ENCODE measurements at regions not wholly inside any gene's neighbourhood (a gene's known extent, or its start where the extent isn't known, plus 50 kb on each side); places are given as distances from the start of the nearest gene placed in this dataset.

DNA sequence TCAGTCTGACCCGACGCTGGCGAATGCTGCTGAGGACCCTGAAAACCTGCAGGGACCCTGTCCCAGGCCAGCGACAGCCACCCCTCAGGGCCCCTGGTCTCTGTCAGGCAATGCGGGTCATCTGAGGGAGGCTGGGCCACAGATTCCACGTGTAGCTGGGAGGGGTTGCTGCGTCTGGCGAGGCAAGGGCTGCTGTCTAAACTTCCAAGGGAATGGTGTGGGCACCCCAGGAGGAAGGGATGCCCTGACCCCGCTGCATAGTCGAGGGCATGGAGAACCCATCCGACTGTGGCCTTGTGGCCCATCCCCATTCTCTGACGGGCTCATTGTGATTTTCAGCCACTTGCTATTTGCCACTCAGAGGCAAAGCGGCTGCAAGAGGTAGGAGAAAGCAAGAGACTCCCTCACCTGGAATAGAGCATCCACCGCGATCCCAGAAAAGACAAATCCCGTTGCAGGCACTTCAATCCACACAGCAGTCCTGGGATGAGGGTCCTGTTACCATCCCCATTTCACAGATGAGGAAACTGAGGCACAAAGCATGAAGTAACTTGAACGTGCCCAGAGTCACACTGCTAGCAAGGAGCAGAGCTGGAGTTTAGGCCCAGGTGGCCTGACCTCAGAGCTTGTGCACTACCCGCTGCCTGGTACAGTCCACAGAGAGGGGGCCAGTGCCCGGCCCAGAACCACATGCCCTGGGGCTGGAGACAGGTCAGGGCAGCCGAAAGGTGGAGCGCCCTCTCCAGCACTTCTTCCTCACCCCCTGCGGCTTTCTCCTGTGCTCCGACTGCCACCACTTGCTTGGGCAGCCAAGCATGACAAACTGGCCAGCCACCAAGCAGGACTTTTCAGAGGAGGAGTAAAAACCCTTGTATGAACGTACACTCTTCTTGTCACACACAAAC is 163.8 kb upstream of the KLF14 start:
- no peak for DNase-seq

DNA sequence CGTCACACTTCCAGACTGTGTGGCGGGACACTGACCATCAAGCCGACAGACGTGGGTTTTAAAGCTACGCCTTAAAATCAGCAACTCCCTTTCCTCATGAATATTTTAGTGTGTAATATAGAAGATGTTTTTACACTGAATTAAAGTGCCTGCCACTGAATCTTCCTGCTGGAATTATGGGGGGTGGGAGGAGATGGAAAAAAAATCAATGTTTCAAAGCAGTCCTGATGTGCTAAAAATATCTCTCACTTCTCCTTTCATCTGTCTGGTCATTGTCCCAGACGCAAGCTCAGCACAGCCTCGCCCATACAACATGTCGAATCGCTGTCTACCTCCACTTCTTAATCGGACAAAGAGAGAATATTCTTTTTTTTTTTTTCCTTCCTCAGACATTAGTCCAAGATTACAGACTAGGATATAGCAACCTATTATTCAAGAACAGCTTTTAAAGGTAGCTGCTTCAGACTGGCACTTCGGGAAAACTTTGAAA is 165.1 kb upstream of the KLF14 start:
- no peak for DNase-seq

DNA sequence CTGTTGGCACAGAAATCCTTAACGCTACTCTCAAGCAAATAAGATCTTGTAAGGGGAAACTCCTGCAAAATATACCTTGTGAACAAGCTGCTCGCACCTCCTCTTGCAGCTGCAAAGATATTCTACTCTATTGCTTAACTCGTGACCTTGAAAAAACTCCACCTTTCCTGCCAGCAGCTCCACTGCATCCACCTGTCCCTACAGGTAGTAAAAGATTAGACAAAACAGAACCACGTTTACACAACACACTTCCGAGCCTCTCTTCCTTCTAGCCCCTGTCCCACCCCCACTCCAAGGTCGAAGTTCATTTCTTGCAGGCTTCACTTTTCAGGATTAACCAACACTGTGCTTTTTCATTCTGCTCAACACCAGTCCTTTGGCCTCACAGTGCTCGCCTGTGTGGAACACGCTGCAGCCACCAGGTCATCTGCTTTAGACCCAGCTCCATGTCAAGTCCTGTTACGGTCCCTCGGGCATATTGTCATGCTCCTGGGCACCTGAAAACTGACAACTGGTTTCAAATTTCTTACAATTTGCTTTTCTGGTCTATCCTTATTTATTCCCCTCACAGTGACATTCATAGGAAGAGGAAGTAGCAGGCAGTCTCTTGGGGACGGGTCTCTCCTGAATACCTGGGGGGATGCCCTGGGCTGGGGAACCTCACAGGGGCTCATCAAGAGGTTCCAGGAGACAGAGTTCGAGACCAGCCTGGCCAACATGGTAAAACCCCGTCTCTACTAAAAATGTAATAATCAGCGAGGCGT is 165.8 kb upstream of the KLF14 start:
- DNase-seq: no peak

DNA sequence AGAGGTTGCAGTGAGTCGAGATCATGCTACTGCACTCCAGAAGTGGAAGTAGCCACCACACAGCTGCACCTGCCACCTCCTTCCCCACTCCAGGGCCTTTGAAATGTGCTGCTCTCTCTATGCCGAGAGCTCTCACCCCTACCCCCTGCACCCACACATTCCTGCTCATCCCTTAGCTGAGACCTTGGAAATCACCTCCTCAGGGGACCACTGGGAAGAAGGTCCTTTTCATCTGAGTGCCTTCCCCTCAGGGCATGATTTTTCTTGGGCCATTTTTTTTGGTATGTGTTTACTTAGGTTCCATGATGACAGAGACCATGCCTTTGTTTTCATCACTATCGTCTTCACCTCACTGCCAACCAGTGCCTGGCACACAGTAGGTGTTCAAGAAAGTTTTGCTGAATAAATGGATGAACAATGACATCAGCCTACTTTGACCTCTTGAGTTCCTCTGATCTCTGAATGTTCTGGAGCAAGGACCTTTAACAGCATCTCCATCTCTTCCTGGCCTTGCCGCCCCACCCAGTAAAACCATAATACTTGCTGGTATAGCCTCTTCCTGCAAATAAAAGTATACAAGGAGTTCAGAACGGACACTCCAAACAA is 166.6 kb upstream of the KLF14 start:
- DNase-seq: no peak

DNA sequence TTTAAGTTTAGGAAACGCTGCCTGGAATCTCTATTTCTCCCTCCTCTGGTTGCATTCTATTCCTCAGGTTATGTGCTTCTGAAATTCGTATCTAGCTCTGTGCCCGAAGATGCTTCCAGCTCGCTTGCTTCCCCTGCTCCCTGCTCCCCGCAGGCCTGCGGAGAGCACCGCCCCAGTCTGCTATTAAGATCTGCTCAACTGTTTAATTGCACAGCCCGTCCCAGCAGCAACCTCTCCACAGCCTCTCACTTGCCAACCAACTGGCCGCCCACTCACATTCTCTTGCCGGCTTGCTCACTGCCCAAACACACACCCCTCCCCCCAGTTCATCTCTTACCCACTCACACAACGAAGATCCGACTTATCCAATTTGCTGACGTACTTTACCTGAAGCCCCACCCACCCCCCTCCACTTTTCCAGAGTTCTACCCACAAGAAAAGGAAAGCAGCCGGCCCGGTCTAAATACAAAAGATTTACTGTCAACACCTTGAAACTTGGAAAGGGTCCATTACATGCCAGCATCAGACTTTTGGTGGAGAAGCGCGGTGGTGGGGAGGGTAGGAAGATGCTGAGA is 167.3 kb upstream of the KLF14 start:
- no peak for DNase-seq

DNA sequence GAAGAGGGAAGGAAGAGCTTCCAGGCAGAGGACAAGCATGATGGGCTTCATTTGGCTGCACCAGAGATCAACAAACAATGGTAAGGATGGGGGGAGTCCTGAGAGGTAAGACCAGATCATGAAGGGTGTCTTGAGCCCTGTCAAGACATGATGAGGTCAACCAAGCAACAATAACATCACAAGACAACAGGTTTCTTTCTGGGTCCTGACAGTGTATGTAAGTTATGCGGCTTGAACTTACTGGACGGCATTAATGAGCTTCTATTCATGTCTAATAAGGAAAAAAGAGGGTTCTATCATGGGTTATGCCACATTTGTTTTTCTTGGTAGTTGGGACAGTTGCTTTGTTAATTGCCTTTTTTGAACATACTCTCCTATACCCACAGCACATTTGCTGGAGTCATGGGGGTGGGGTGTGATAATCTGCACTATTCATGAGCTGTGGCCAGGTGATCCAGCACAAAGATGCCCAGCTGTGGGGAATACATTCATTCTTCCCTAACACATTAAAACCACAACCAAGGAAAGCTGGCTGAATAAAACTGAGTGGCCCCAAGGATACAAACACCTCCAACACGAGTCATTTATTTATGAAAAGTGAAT is 168.8 kb upstream of the KLF14 start:
- no peak for DNase-seq

DNA sequence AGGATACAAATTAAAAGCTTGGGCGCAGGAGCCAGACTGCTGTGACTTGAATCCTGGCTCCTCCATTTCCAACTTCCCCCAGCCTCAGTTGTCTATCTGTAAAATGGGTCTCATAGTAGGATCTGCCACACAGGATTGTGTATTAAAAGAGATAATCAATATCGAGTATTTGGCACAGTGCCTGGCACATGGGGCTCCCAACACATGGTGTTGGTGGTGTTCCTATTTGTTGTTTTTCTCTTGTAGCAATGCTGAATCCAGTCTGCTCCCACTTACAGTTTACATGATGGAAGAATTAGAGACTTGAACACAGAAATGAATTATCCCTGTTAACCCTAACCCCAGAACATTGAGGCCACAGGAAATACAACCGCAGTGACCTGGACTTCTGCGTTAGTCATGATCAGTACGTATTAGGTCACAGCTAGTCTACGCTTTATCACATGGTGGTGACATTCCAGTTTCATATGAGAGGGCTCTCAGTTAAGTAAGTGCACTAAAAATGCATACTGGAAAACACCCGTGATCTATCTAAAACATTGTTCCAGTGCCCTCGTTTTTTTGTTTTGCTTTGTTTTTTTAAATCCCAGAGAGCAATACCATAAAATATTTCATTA is 169.5 kb upstream of the KLF14 start:
- DNase-seq: no peak

DNA sequence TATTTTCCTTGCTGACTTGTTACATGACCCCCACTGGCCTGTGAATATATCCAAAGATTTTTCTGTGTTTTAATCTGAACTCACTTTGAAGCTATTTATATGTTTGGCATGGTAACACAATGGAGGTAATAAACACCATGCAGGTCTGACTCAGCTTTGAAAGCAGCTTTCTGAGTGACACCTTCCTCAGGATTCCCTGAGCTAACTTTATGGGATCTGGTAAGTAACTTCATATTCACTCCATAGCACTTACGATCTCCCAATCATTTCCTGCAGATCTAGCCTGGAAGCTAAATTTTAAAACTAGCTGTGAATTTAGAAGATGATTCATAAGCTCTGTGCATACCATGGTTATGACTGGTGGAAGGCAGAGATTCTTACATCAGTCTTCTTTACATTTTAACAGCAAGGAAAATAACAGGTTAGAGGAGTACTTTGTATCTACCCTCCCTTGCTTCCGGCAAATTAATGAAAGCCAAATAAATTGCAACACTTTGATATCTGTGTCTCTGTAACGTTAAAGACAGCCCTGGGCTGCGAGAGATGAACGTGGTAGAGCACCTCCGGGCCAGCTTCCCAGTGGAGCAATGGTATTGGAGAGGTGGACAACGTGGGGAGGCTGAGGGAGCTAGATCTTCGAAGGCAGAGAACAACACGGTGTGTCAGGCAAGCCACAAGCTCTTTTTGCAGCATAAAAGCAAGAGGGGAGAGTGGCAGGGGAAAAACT is 170.2 kb upstream of the KLF14 start:
- no peak for DNase-seq

DNA sequence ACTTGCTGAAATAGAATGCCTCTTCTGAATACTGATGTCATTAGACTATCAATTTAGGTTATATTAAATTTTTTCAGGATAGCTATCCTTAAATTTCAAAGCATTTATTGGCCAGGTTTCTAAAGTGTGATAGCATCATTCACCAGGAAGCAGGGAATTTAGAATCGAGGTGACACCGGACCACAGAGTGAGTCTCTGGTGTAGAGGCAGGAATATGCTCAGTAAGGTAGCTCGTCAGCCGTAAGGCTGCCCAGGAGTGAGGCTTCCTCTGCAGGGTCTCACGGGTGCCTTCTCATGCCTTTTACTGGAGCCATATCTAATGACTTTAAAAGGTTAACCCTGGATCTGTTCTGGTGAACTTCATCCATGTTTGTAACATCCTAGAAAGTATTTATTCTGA is 170.8 kb upstream of the KLF14 start:
- DNase-seq: no peak

DNA sequence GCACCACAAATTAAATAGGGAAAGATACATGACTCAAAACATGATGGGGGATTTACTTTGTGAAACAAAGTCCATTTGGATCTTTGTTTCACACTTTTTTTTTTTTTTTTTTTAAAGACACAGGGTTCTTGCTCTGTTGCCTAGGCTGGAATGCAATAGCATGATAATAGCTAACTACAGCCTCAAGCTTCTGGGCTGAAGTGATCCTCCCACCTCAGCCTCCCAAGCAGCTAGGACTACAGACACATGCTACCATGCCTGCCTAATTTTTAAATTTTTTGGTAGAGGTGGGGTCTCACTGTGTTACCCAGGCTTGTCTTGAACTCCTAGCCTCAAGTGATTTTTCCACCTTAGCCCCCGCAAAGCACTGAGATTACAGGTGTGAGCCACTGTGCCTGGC is 172.6 kb upstream of the KLF14 start:
- DNase-seq: no peak

DNA sequence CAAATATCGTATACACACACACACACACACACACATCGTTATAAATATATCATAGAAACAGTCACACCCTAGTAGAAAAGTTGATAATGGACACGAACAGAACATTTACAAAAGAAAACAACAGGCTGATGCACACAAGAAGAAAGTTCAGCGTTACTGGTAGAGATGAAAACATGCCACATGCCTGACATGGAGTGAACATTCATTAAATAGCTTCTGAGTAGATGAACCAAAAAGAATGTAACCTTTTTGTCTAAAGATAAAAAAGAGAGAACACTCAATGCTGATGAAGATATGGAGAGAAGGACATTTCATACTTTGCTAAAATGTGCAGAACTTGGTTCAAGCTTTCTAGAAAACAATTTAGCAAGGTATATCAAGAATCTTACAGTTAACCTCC is 173.4 kb upstream of the KLF14 start:
- DNase-seq: no peak

DNA sequence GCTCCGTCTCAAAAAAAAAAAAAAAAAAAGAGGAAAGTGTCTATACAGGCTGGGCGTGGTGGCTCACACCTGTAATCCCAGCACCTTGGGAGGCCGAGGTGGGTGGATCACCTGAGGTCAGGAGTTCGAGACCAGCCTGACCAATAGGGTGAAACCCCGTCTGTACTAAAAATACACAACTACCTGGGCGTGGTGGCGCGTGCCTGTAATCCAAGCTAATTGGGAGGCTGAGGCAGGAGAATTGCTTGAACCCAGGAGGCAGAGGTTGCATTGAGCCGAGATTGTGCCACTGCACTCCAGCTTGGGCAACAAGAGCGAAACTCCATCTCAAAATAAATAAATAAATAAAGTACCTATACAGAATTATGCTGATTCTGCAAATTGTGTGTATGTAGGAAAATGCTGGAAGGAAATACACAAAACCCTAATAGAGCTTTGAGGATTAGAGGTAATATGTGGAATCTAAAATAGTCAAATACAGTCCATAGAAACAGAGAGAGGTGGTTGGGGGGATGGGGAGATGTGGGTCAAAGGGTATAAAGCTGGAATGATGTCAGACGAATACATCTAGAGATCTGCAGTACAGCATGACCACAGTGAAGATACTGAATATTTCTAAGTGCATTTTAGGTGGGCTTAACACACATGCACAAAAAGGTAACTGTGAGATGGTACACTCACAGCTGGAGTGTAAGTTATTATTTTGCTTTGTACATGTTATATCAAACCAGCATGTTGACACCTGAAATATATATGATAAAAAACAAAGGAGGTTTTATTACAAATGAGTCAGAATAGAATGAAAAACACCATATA is 174.5 kb upstream of the KLF14 start:
- DNase-seq: no peak

DNA sequence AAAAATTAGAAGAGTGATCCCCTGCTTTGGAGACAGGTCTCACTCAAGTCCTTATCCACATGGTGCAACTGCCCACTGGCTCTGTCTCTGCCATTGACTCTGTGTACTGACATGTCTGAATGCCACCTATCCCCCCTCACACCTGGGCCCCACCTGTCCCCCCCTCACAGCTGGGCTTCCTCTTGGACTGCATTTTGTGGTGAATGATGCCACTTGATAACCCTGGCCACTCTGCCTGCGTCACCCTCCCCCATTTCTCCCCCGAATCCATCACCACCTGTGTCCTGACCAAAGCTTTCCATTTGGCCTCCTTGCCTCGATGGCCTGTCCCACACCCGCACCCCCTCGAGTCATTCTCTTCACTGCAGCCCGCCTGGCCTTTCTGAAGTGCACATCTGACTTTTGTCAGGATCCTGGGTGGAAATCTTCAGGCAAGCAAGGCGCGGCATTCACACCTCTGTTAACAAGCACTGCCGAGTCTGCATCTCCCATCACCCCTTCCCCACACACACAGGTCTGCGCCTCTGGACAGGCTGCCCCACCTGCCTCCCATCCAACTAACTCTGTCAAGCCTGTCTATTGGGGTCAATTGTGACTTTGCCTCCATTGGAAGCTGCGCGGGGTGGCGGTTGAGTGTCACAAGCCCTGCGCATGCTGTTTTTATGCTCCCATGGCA is 175.3 kb upstream of the KLF14 start:
- DNase-seq: no peak

DNA sequence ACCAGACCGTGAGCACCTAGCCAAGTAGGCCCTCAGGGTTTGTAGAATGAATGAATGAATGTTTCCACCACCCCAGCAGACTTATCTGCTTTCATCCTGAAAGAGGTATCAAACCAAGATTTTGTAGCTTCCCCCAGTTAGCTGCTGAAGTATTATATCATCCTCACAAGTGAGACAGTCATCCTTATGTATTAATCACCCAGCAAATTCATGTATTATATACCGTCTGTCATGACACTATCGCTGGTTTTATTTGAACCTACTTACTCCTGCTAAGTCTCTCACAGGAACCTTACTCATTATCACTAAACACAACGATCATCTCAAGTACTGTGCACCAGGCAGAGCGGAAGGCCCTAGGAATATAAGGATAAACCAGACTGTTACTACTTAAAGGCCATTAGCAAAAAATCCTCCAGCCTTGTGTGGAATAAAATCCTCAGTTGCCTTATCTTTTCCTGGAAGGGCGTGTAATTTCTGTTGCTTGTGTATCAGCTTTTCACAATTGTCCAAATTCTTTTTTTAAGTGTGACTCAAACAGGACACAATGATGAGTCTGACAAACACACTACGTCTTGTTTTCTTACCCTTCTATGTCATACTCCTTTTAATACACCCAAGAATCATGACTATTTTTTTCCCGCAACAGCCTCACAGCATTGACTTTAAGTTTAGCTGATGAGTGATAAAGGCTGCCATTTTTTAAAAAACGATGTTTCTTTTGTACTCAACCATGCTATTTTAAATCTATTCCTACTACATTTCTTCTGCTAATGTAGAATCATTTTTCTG is 176.1 kb upstream of the KLF14 start:
- no peak for DNase-seq

DNA sequence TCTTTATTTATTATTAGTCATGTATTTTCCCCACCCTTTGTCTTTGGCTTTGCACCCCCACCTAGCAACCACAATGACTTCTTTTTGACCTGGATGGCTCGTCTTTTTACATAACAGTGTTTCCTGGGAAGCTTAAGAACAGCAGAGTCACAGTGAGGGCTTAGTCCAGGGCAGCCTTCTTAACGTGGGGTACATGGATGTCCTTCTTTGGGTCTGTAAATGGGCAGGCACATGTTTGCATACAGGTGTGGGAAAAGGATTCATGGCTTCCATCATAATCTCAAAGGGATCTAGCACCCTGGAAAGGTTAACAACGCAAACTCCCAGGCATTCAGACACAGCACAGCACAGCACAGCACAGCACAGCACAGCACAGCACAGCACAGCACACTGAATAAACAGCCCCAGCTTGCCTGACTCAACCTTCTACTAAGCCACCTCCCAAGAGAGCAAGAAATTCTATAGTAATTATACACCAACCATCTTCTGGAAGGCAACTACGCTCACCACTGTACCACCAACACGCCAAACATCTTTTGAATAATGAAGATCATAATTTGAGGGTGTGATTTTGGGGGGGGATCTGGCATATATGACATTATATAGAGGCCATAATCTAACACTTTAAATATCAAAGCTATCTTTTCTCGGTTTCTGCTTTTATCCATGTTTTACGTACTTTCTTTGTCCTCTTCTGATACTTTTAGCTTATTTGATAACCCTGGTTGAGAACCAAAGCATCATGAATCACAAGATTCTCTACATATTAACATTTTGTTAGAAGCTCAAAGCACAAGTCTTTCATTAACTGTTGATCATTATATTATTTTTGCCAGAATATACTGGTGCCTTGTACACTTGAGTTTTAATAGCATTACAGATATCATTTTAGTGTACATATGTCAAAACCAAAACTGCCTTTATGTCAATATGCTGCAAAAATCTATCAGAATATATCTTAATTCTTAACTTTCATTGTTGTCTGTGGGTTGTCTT is 177.2 kb upstream of the KLF14 start:
- DNase-seq: no peak

DNA sequence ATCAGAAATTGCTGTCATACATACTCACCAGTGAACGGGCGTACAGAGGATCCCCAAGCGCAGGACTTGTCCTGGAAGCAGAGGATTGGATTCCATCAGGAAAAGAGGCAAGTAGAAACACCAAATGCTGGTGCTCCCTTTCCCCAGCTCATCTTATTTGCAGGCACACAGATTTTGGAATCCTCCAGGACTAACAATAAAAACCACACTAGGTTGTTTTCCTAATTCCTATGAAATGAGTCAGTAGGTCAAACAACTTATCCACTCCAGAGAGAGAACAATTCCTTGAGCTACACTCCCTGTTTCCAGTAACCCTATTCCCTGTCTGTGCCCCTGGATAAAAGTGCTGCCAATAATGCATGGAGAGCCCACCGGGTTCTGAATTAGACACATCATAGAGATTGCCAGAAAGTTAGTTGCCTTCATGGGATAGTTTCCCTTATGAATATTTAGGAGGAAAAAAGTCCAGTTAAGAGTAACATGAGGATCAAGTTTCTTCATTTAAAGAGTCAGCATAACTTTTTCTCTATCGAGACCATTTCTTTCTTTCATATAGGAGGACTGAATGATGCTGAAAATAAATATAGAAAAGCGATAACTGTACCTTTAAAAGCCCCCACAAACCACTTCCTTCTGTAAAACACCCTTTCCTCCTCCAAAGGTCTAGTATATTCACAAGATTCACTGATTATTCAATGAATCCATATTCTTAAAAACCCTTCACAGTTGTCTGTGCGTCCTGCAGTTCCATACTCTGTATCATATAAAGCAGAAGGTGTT is 178.3 kb upstream of the KLF14 start:
- no peak for DNase-seq

Measured in right kidney (tissue), 1 donor.